GM12891 (cell line): ENCODE measurements at regions not wholly inside any gene's neighbourhood (a gene's known extent, or its start where the extent isn't known, plus 50 kb on each side); places are given as distances from the start of the nearest gene placed in this dataset.

ENCODE experiments used
- PAX5 ChIP-seq: IDR thresholded peaks from 2 replicates; pipeline ENCODE4 v1.6.1; 2011; ENCODE audit warnings: low read length, moderate library complexity, mild to moderate bottlenecking; ENCODE audit not compliant: insufficient read depth, severe bottlenecking
- POLR2A ChIP-seq: IDR thresholded peaks from 2 replicates; pipeline ENCODE4 v1.6.1; 2011; ENCODE audit warnings: low read depth, low read length, control low read depth
- POLR2AphosphoS5 ChIP-seq: IDR thresholded peaks from 2 replicates; pipeline ENCODE4 v1.6.1; 2011; ENCODE audit warnings: low read depth, low read length, control low read depth
- POU2F2 ChIP-seq: IDR thresholded peaks from 2 replicates; pipeline ENCODE4 v1.6.1; 2011; ENCODE audit warnings: low read depth, mild to moderate bottlenecking, control low read depth, low read length, moderate library complexity
- SPI1 ChIP-seq: IDR thresholded peaks from 2 replicates; pipeline ENCODE4 v1.6.1; 2011; ENCODE audit warnings: low read depth, low read length, control low read depth
- TAF1 ChIP-seq: IDR thresholded peaks from 2 replicates; pipeline ENCODE4 v1.6.1; 2011; ENCODE audit warnings: low read depth, low read length, control low read depth

GRCh38 chr7:67387851-67388250, 391.2 kb downstream of the TYW1 start:
- TF ChIP-seq POLR2AphosphoS5 (no peak), TAF1 (no peak), POLR2A (no peak), PAX5 (no peak), POU2F2 (no peak), SPI1 (no peak)
